ENCODE measurements at regions not wholly inside any gene's neighbourhood (a gene's known extent, or its start where the extent isn't known, plus 50 kb on each side); places are given as distances from the start of the nearest gene placed in this dataset.

GRCh38 chr6:155974359-155974758 is 518.7 kb upstream of the NOX3 start:
- no peak for DNase-seq

DNA sequence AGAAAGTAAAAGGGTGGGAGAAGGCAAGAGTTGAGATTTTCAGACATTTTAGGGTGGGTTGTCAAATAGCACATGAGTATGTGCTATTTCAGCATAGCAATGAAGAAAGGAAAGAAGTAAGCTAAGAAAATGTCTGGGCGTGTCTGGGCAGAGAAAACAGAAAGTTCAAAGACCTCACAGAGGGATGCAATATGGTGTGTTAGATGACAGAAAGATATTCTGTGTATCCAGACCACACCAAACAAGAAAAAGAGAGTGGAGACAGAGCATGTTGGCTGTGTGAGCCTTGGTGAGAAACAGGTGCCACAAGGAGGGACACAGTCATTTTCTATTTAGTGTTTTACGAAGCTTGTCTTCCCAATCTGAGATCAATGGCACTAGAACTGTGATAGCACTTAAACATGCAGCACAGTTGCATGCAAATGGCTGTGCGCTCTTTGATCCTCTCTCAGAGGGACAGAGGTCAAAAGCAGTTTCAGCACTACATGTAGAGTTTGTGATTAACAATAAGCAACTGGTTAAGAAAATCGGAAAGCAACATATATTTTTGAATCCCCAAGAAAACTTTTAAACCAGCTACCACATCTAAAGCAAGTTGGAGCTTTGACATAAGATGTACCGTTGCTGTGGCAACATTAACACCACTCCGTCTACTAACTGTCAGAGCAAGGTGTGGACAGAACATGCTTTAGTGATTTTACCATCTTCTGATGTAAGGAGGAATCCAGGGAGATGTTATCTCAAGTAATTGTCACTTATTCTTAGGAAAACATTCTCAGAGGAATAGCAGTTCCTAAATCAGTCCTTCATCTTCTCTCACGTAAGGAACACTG is 515.5 kb upstream of the NOX3 start:
- DNase-seq = no peak

- no peak for DNase-seq
These were observed 514.8 kb upstream of the NOX3 start for GRCh38 chr6:155970472-155970871.

DNA sequence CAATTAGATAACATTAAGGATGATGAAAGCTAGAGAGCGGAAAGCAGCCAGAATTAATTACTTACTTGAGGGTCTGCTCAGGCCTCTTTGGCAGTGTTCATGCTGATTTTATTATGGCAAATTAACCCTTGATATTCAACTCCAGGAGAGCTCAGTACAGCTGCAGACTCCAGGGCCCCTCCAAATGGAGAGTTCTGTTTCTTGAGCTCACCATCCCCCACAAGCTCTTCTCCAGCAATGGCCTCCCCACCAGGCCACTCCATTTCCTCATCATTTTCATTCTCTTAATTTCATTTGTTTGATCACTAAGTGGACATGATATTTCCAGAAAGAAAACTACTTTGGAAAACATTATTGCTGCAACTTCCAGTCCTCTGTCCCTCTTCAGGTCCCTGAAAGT is 513.3 kb upstream of the NOX3 start:
- no peak for DNase-seq

GRCh38 chr6:155967322-155967721 is 511.7 kb upstream of the NOX3 start:
- DNase-seq = no peak

GRCh38 chr6:155964544-155964943 is 508.9 kb upstream of the NOX3 start:
- DNase-seq = no peak

DNA sequence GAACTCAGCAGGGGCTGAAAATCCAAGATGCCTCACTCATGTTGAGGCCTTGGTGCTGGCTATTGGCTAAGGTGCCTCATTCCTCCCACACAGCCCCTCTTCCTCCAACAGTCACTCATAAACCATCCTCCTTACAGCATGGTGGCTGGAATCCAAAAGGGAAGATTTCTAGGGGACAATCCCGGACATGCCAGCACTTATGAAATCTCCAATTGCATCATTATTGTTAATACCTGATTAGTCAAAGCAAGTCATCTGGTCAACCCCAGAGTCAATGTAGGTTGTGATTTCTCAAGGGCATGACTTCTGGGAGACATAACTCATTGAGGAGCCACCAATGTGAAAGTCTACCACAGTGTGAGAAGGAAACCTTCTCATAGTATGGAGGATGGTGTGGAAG is 506.6 kb upstream of the NOX3 start:
- DNase-seq = no peak

- DNase-seq = no peak
These were observed 504.4 kb upstream of the NOX3 start for GRCh38 chr6:155959898-155960495.

DNA sequence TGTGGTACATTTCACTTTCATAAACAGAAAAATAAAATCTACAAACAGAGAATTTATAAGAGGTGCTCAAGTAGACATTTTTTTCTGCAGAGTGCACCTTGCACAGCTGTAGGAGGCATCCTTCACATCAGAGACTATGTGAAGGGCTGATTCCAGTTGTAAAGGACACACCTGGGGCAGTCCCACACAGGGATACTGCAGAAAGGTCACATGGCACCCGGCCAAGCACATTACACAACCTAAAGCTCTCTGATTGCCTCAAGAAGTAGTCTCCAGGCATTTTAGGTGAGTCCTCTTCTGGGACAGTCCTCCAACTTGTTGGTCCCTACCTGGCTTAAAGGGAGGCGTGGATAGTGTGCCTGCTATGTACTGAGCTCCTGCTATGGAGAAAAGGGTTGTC is 502.9 kb upstream of the NOX3 start:
- no peak for DNase-seq

DNA sequence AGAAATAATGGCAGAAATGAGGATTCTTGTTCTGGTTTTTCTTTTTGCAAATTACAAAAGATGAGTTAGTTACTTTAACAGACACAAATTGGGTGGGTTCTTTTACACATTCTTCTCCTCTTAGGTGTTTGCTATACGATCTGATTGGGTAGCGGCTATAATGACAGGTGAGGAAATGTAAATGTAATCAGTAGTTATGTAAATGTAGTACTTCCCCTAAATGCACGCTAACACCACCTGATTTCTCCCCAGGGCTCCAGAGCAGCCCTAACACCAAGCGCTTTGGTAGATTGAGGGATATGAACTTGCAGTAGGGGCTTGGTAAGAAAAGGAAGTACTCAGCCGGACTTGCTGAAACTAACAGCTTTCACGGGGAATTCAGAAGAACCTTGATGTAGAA is 499.4 kb upstream of the NOX3 start:
- DNase-seq = no peak

GRCh38 chr6:155954149-155954548 is 498.5 kb upstream of the NOX3 start:
- no peak for DNase-seq

DNA sequence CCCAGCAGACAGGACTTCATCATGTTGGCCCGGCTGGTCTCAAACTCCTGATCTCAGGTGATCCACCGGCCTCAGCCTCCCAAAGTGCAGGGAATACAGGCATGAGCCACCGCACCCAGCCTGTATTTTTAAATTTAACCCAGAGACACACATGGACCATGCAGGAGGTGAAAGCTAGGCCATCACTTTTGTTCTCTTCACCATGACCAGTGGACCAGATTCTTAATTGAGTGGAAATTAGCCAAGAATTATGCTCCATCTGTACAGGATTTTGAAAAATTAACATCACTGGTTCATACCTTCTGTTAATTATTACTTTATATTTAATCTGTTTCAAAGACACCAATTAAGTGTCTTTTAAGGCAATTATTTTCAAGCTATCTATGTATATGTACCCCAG is 493.6 kb upstream of the NOX3 start:
- no peak for DNase-seq

- DNase-seq = no peak
These were observed 491.2 kb upstream of the NOX3 start for GRCh38 chr6:155946860-155947259.

DNA sequence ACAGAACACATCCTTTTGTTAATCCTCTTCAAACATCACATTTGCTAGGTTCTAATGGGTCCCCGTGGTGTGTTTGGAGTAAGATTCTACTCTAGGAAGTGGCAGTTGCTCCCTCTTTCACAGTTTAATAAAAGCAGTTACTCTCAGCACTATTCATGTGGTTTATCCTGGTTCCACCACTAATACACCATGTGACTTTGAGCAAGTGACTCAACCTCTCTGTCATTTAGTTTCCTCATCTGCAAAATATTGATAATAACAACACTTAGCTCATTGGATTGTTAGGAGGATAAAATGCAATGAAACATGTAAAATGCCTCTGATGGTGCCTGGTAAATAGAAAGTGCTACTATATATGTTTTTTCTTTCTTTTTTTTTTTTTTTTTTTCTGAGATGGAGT is 488.0 kb upstream of the NOX3 start:
- DNase-seq = no peak

GRCh38 chr6:155939253-155939652 is 483.6 kb upstream of the NOX3 start:
- DNase-seq = no peak

GRCh38 chr6:155936551-155936950 is 480.9 kb upstream of the NOX3 start:
- DNase-seq = no peak

- no peak for DNase-seq
These were observed 480.5 kb upstream of the NOX3 start for GRCh38 chr6:155936127-155936526.

GRCh38 chr6:155916846-155917624 is 461.4 kb upstream of the NOX3 start:
- DNase-seq = no peak

GRCh38 chr6:155915651-155916050 is 460.0 kb upstream of the NOX3 start:
- no peak for DNase-seq

DNA sequence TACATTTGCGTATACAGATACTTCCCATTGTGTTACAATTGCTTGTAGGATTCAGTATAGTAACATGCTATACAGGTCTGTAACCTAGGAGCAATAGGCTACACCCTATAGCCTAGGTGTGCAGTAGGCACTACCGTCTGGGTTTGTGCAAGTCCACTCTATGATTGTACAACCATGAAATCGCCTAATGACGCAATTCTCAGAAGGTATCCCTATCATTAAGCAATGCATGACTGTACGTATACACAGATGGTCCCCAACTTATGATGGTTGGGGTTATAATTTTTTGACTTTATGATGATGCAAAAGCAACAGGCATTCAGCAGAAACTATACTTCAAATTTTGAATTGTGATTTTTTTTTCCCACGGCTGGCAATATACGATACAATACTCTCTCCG is 458.2 kb upstream of the NOX3 start:
- DNase-seq = no peak

- no peak for DNase-seq
These were observed 454.1 kb upstream of the NOX3 start for GRCh38 chr6:155909710-155910109.

GRCh38 chr6:155895641-155896040 is 440.0 kb upstream of the NOX3 start:
- no peak for DNase-seq

DNA sequence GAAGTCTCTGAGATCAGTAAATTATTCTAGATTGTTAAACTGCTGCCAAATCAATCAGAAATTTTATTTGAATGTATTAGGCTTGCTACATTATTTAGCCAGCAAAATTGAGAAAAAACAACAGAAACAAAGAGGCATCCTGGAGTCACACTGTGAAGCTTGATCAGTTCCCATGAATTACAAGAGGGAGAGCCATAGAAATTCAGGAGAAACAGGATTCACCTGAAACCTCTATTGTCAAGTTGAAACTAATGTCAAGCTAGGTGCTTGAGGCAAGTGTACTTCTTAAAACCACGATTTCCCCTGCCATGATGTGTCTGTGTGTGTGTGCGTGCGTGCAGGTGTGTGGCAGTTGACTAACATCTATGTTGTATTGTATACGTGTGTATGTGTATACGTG is 439.1 kb upstream of the NOX3 start:
- no peak for DNase-seq

DNA sequence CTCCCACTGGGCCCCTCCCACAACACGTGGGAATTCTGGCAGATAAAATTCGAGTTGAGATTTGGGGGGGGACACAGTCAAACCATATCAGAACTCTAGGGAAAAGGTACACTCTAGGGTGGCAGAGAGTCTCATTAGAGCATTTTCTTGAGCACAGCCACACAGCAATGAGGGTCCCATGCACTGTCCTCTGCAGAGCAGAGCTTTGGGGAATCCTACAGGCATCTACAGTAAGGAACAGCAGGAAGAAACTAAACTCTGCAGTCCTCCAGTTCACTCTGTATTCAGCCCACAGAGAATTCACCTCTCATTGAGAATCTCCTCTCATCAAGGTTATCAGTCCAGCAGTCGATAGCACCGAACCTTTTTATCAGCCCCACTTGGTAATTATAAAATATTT is 438.6 kb upstream of the NOX3 start:
- no peak for DNase-seq

All from inflammatory macrophage (primary cell).